ENCODE measurements at regions not wholly inside any gene's neighbourhood (a gene's known extent, or its start where the extent isn't known, plus 50 kb on each side); places are given as distances from the start of the nearest gene placed in this dataset.

- Histone ChIP-seq H3K4me3 (ENCODE audit: low read depth in 1 of 2, low read length in 1 of 2) (no peak overlapping the region), H3K27me3 (no peaks in the 10 kb centered on the region), H3K27ac (no peak overlapping the region), H3K9me3 (no peaks in the 10 kb centered on the region), H3K4me1 (ENCODE audit: control insufficient read depth in 1 of 2, insufficient read depth in 1 of 2, low read depth in 1 of 2, low read length in 1 of 2) (no peaks in the 10 kb centered on the region), H3K36me3 (no peaks in the 10 kb centered on the region)
- TF ChIP-seq CTCF (IDR thresholded peaks at IDR 0.05): no peak
Measured at GRCh38 chr13:104011505-104012241, 945.5 kb upstream of the SLC10A2 start.

DNA sequence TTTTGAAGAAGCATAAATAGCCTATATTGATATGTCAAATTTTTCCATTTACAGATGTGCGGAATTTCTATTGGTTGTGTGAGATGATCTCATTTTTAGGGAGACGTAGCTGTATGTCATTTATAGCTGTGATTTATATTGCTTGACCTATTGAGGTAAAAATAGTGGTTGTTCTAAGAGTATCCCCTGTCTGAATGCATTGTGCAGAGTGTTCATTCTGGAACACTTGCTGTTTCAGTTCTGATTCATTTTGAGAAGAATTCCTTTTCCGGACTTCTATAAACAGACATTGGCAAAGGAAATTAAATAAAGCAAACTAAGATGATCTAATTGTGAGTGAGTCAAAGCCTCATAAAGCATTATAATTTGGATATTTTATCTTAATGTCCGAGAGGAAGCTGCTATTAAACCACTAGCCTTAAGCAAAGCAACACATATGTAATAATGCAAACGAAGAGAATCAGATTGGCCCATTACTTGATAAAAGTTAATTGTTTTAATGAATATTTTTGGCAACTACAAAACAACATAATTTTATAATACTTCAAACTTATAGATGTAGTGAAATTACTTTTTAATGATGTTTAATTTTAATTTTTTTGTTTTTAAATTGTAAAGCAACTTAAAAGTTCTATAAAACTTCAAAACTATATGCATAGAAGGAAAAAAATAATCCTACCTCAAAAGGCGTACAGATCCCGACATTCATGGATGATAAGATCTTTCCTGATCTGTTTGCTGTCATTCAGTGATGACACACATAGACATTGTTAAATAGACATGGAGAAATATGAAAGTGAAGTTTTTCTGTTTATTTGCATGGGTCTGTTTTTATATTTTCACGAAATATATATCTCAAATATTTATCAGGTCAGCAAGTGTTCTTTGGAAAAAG is 942.6 kb upstream of the SLC10A2 start:
- no peak for TF ChIP-seq CTCF (IDR thresholded peaks at IDR 0.05)
- H3K36me3 ChIP-seq: no peaks in the 10 kb centered on the region
- H3K9me3 ChIP-seq: no peaks in the 10 kb centered on the region
- H3K27ac ChIP-seq: no peak overlapping the region
- H3K4me3 ChIP-seq (ENCODE audit: low read depth in 1 of 2, low read length in 1 of 2): no peak overlapping the region
- no peaks in the 10 kb centered on the region for H3K27me3 ChIP-seq
- no peaks in the 10 kb centered on the region for H3K4me1 ChIP-seq (ENCODE audit: control insufficient read depth in 1 of 2, insufficient read depth in 1 of 2, low read depth in 1 of 2, low read length in 1 of 2)

GRCh38 chr13:104008075-104008474 is 941.9 kb upstream of the SLC10A2 start:
- Histone ChIP-seq H3K27ac (no peak overlapping the region), H3K36me3 (no peaks in the 10 kb centered on the region)

GRCh38 chr13:104006625-104007075 is 940.4 kb upstream of the SLC10A2 start:
- no peak for TF ChIP-seq CTCF (IDR thresholded peaks at IDR 0.05)
- Histone ChIP-seq H3K36me3 (no peaks in the 10 kb centered on the region), H3K27me3 (no peaks in the 10 kb centered on the region), H3K27ac (no peak overlapping the region), H3K4me3 (ENCODE audit: low read depth in 1 of 2, low read length in 1 of 2) (no peak overlapping the region), H3K4me1 (ENCODE audit: control insufficient read depth in 1 of 2, insufficient read depth in 1 of 2, low read depth in 1 of 2, low read length in 1 of 2) (no peaks in the 10 kb centered on the region), H3K9me3 (no peaks in the 10 kb centered on the region)

More at GRCh38 chr13:104008075-104008474, 941.9 kb upstream of the SLC10A2 start:
- Histone ChIP-seq H3K4me1 (ENCODE audit: control insufficient read depth in 1 of 2, insufficient read depth in 1 of 2, low read depth in 1 of 2, low read length in 1 of 2) (no peaks in the 10 kb centered on the region), H3K9me3 (no peaks in the 10 kb centered on the region), H3K4me3 (ENCODE audit: low read depth in 1 of 2, low read length in 1 of 2) (no peak overlapping the region), H3K27me3 (no peaks in the 10 kb centered on the region)
- TF ChIP-seq CTCF (IDR thresholded peaks at IDR 0.05): no peak

DNA sequence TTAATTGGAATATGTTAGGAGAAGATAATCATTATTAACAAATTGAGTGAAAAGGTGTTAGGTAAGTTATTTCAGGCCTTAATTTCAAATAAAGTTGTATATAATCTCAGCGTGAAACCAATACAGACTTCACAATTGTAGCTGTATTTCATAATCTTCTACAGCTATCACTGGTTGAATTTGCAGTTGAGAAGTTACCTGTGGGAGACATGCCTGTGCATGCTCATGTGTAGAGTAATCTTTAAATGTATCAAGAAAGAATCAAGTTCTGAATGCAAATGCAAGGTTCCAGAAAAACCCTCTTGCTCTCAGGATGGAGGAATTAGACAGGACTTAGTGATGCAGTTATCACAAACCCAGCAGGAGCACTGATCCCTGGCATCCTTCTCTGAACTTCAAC is 938.4 kb upstream of the SLC10A2 start:
- H3K4me3 ChIP-seq (ENCODE audit: low read depth in 1 of 2, low read length in 1 of 2): no peak overlapping the region

More for the DNA sequence above, 938.4 kb upstream of the SLC10A2 start:
- H3K27me3 ChIP-seq: no peaks in the 10 kb centered on the region
- H3K36me3 ChIP-seq: no peaks in the 10 kb centered on the region
- TF ChIP-seq CTCF (IDR thresholded peaks at IDR 0.05): no peak
- no peak overlapping the region for H3K27ac ChIP-seq
- H3K9me3 ChIP-seq: no peaks in the 10 kb centered on the region
- H3K4me1 ChIP-seq (ENCODE audit: control insufficient read depth in 1 of 2, insufficient read depth in 1 of 2, low read depth in 1 of 2, low read length in 1 of 2): no peaks in the 10 kb centered on the region

Data from neutrophil (primary cell).